CD4-positive, CD25-positive, alpha-beta regulatory T cell (primary cell): ENCODE measurements at regions not wholly inside any gene's neighbourhood (a gene's known extent, or its start where the extent isn't known, plus 50 kb on each side); places are given as distances from the start of the nearest gene placed in this dataset.

Source experiments
- ATAC-seq, 2 donors: fragments of 150-1000 bp; cut with Tn5 transposase; one replicate each; pipeline ENCODE4 v1.10.0; 2021; ENCODE audit warnings: low read depth in 2 of 2, moderate number of reproducible peaks in 2 of 2, moderate library complexity in 1 of 2
- DNase-seq, 3 donors: peaks; one replicate each; pipeline versions ENCODE4 v3.0.0 to v3.0.0-alpha.2; 2012 to 2022; ENCODE audit warnings: mixed read lengths in 1 of 3
- H3K27ac ChIP-seq: one replicate; pipeline ENCODE4 v1.7.0; 2013; ENCODE audit warnings: mild to moderate bottlenecking, low read length; ENCODE audit not compliant: insufficient read depth, poor library complexity, severe bottlenecking
- H3K27me3 ChIP-seq: one replicate; pipeline ENCODE4 v1.7.0; 2013; ENCODE audit warnings: low read length; ENCODE audit not compliant: control insufficient read depth, insufficient read depth
- H3K36me3 ChIP-seq: one replicate; pipeline ENCODE4 v1.7.0; 2013; ENCODE audit warnings: mild to moderate bottlenecking, low read length, moderate library complexity; ENCODE audit not compliant: control insufficient read depth, insufficient read depth
- H3K4me1 ChIP-seq: 2 replicates; pipeline ENCODE4 v1.7.0; 2013; ENCODE audit warnings: mild to moderate bottlenecking, low read length; ENCODE audit not compliant: insufficient read depth, control insufficient read depth, poor library complexity, severe bottlenecking
- H3K4me3 ChIP-seq: one replicate; pipeline ENCODE4 v1.7.0; 2013; ENCODE audit warnings: low read depth, mild to moderate bottlenecking, low read length, moderate library complexity
- H3K9me3 ChIP-seq, 2 experiments: 1 replicate in 1 of 2; 2 replicates in 1 of 2; pipeline ENCODE4 v1.7.0; 2013; ENCODE audit warnings: low read length in 2 of 2, mild to moderate bottlenecking in 1 of 2, moderate library complexity in 1 of 2; ENCODE audit not compliant: control insufficient read depth in 2 of 2
- H3K27ac Mint-ChIP-seq, 3 donors: one replicate each; pipeline ENCODE4 v1.8.0; 2020 to 2022; ENCODE audit warnings: mild to moderate bottlenecking in 3 of 3, mixed read lengths in 3 of 3, moderate library complexity in 2 of 3
- H3K27me3 Mint-ChIP-seq: one replicate; pipeline ENCODE4 v1.8.0; 2022; ENCODE audit warnings: mild to moderate bottlenecking, mixed read lengths
- H3K36me3 Mint-ChIP-seq: one replicate; pipeline ENCODE4 v1.8.0; 2020; ENCODE audit warnings: mixed read lengths
- H3K4me1 Mint-ChIP-seq, 4 donors: one replicate each; pipeline ENCODE4 v1.8.0; 2020 to 2022; ENCODE audit warnings: mixed read lengths in 4 of 4, mild to moderate bottlenecking in 1 of 4
- H3K4me3 Mint-ChIP-seq, 4 donors: one replicate each; pipeline ENCODE4 v1.8.0; 2020 to 2022; ENCODE audit warnings: mild to moderate bottlenecking in 4 of 4, mixed read lengths in 4 of 4, moderate library complexity in 3 of 4
- H3K9me3 Mint-ChIP-seq, 7 donors: one replicate each; pipeline ENCODE4 v1.8.0; 2020 to 2022; ENCODE audit warnings: mixed read lengths in 7 of 7, mild to moderate bottlenecking in 3 of 7, moderate library complexity in 2 of 7

- peaks cover 4% of the 10 kb centered on the region for H3K27me3 Mint-ChIP-seq
- peaks cover 2 to 28% (median 9%) of the 10 kb centered on the region in 7 donors for H3K9me3 Mint-ChIP-seq
- no peaks in the 10 kb centered on the region for H3K36me3 ChIP-seq
- ATAC-seq (no peak), DNase-seq (no peak)
- H3K36me3 Mint-ChIP-seq: no peaks in the 10 kb centered on the region
- H3K9me3 ChIP-seq: peaks cover 10 to 21% of the 10 kb centered on the region in 2 experiments
- no peak overlapping the region for H3K27ac ChIP-seq
- no peak overlapping the region for H3K4me3 ChIP-seq
- H3K27me3 ChIP-seq: peaks cover 9% of the 10 kb centered on the region
- H3K27ac Mint-ChIP-seq: no peak overlapping the region
- H3K4me3 Mint-ChIP-seq: no peak overlapping the region
- H3K4me1 ChIP-seq: no peaks in the 10 kb centered on the region
- no peaks in the 10 kb centered on the region for H3K4me1 Mint-ChIP-seq
Measured at GRCh38 chr21:41578716-41579115, 70.8 kb upstream of the TMPRSS2 start.

GRCh38 chr21:41578083-41578482, 70.1 kb upstream of the TMPRSS2 start:
- Mint-ChIP-seq H3K27ac (no peak overlapping the region), H3K4me3 (no peak overlapping the region), H3K9me3 (peaks cover 2 to 28% (median 9%) of the 10 kb centered on the region in 7 donors), H3K36me3 (no peaks in the 10 kb centered on the region), H3K27me3 (peaks cover 4% of the 10 kb centered on the region), H3K4me1 (no peaks in the 10 kb centered on the region)
- Histone ChIP-seq H3K36me3 (no peaks in the 10 kb centered on the region), H3K27ac (no peak overlapping the region), H3K27me3 (peaks cover 9% of the 10 kb centered on the region), H3K9me3 (peaks cover 10 to 21% of the 10 kb centered on the region in 2 experiments), H3K4me3 (no peak overlapping the region), H3K4me1 (no peaks in the 10 kb centered on the region)
- ATAC-seq (no peak), DNase-seq (no peak)

- no peaks in the 10 kb centered on the region for H3K36me3 Mint-ChIP-seq
- H3K27ac Mint-ChIP-seq: no peak overlapping the region
- H3K9me3 ChIP-seq: peaks cover 10 to 21% of the 10 kb centered on the region in 2 experiments
- ATAC-seq: no peak
- no peaks in the 10 kb centered on the region for H3K4me1 ChIP-seq
- peaks cover 4% of the 10 kb centered on the region for H3K27me3 Mint-ChIP-seq
- H3K4me3 ChIP-seq: no peak overlapping the region
- peaks cover 3 to 39% (median 10%) of the 10 kb centered on the region in 7 donors for H3K9me3 Mint-ChIP-seq
- H3K27ac ChIP-seq: no peak overlapping the region
- no peaks in the 10 kb centered on the region for H3K4me1 Mint-ChIP-seq
- peaks cover 9% of the 10 kb centered on the region for H3K27me3 ChIP-seq
- H3K4me3 Mint-ChIP-seq: no peak overlapping the region
- no peaks in the 10 kb centered on the region for H3K36me3 ChIP-seq
- no peak for DNase-seq
Measured at GRCh38 chr21:41576013-41576615, 68.2 kb upstream of the TMPRSS2 start.

- H3K27ac ChIP-seq: no peak overlapping the region
- H3K4me1 Mint-ChIP-seq: no peaks in the 10 kb centered on the region
Measured at GRCh38 chr21:41573902-41574690, 66.1 kb upstream of the TMPRSS2 start.

GRCh38 chr21:41571938-41572510, 64.1 kb upstream of the TMPRSS2 start:
- ATAC-seq (no peak), DNase-seq (no peak)
- Histone ChIP-seq H3K9me3 (peaks cover 0 to 4% of the 10 kb centered on the region in 2 experiments), H3K27ac (no peak overlapping the region), H3K36me3 (no peaks in the 10 kb centered on the region), H3K4me1 (no peaks in the 10 kb centered on the region), H3K4me3 (no peak overlapping the region), H3K27me3 (peaks cover 9% of the 10 kb centered on the region)
- Mint-ChIP-seq H3K9me3 (peaks cover 1 to 25% (median 8%) of the 10 kb centered on the region in 7 donors), H3K36me3 (no peaks in the 10 kb centered on the region), H3K27ac (no peak overlapping the region), H3K4me1 (no peaks in the 10 kb centered on the region), H3K27me3 (no peaks in the 10 kb centered on the region), H3K4me3 (no peak overlapping the region)

More at GRCh38 chr21:41573902-41574690, 66.1 kb upstream of the TMPRSS2 start:
- H3K36me3 ChIP-seq: no peaks in the 10 kb centered on the region
- Mint-ChIP-seq H3K36me3 (no peaks in the 10 kb centered on the region), H3K9me3 (peaks cover 3 to 36% (median 8%) of the 10 kb centered on the region in 7 donors), H3K27ac (no peak overlapping the region), H3K4me3 (no peak overlapping the region), H3K27me3 (peaks cover 4% of the 10 kb centered on the region)
- no peak for DNase-seq
- no peaks in the 10 kb centered on the region for H3K4me1 ChIP-seq
- peaks cover 10 to 20% of the 10 kb centered on the region in 2 experiments for H3K9me3 ChIP-seq
- no peak overlapping the region for H3K4me3 ChIP-seq
- peaks cover 9% of the 10 kb centered on the region for H3K27me3 ChIP-seq
- ATAC-seq: no peak

- Histone ChIP-seq H3K36me3 (no peaks in the 10 kb centered on the region), H3K4me1 (no peaks in the 10 kb centered on the region), H3K27ac (no peak overlapping the region), H3K9me3 (no peaks in the 10 kb centered on the region), H3K4me3 (no peak overlapping the region), H3K27me3 (peaks cover 5% of the 10 kb centered on the region)
- Mint-ChIP-seq H3K27ac (no peak overlapping the region), H3K4me3 (no peak overlapping the region), H3K4me1 (no peaks in the 10 kb centered on the region), H3K27me3 (no peaks in the 10 kb centered on the region), H3K36me3 (no peaks in the 10 kb centered on the region), H3K9me3 (peaks cover 1 to 19% (median 8%) of the 10 kb centered on the region in 7 donors)
- ATAC-seq (no peak), DNase-seq (no peak)
Measured at GRCh38 chr21:41570791-41571355, 62.9 kb upstream of the TMPRSS2 start.

GRCh38 chr21:41568606-41569385, 60.8 kb upstream of the TMPRSS2 start:
- Histone ChIP-seq H3K9me3 (no peaks in the 10 kb centered on the region), H3K27me3 (no peaks in the 10 kb centered on the region), H3K4me3 (no peak overlapping the region), H3K27ac (no peak overlapping the region), H3K4me1 (no peaks in the 10 kb centered on the region), H3K36me3 (no peaks in the 10 kb centered on the region)
- peaks cover 6% of the 10 kb centered on the region for H3K27me3 Mint-ChIP-seq
- no peak for ATAC-seq
- no peak overlapping the region for H3K4me3 Mint-ChIP-seq
- peaks cover 3% of the 10 kb centered on the region for H3K36me3 Mint-ChIP-seq
- H3K4me1 Mint-ChIP-seq: peaks cover 0 to 4% (median 0%) of the 10 kb centered on the region in 4 donors
- H3K9me3 Mint-ChIP-seq: peaks cover 1 to 11% (median 5%) of the 10 kb centered on the region in 7 donors
- no peak for DNase-seq
- no peak overlapping the region for H3K27ac Mint-ChIP-seq
